ENCODE measurements at regions not wholly inside any gene's neighbourhood (a gene's known extent, or its start where the extent isn't known, plus 50 kb on each side); places are given as distances from the start of the nearest gene placed in this dataset.

GRCh38 chrX:112968351-112969133, 127.9 kb upstream of the AMOT start:
- TF ChIP-seq ZNF561 (tag by site-specific recombination; IDR thresholded peaks at IDR 0.05; ENCODE audit: borderline replicate concordance) (no peak), CTCF (tag by site-specific recombination; IDR thresholded peaks at IDR 0.05) (no peak), SP2 (tag by site-specific recombination; IDR thresholded peaks at IDR 0.05) (no peak), ZNF146 (tag by site-specific recombination; IDR thresholded peaks at IDR 0.05) (no peak), SALL2 (tag by site-specific recombination; IDR thresholded peaks at IDR 0.05; ENCODE audit: borderline replicate concordance) (no peak), ZBTB11 (tag by site-specific recombination; conservative IDR thresholded peaks at IDR 0.05; ENCODE audit: low read depth) (no peak), KLF16 (tag by site-specific recombination; IDR thresholded peaks at IDR 0.05) (no peak), ZNF175 (tag by site-specific recombination; IDR thresholded peaks at IDR 0.05) (no peak), ZNF350 (tag by site-specific recombination; IDR thresholded peaks at IDR 0.05) (no peak), ZNF214 (tag by site-specific recombination; IDR thresholded peaks at IDR 0.05; ENCODE audit: borderline replicate concordance) (no peak), TCF7L2 (IDR thresholded peaks at IDR 0.05; ENCODE audit: borderline replicate concordance, low read depth, low read length) (no peak), ZNF16 (tag by site-specific recombination; IDR thresholded peaks at IDR 0.05; ENCODE audit: low read depth) (no peak), OVOL3 (tag by site-specific recombination; IDR thresholded peaks at IDR 0.05) (no peak)

Data from HEK293 (cell line).